PC-3 (cell line): ENCODE measurements at regions not wholly inside any gene's neighbourhood (a gene's known extent, or its start where the extent isn't known, plus 50 kb on each side); places are given as distances from the start of the nearest gene placed in this dataset.

Source experiments
- ATAC-seq: fragments of 200-7000 bp; cut with Tn5 transposase; 2 replicates; pipeline ENCODE4 v1.9.1; 2020; ENCODE audit warnings: mild to moderate bottlenecking, moderate library complexity
- BruUV-seq: library from RNA; stranded (reverse); fragments of 400-500 nt; replicated peaks from 2 replicates; lab custom pipeline; 2021; lab: Mats Ljungman, UMichigan
- CTCF ChIA-PET: fragments of 300-600 bp; sonication (Branson Sonifier 250); formaldehyde crosslinking; loops from one replicate; lab custom pipeline; 2022; ENCODE audit warnings: antibody characterized with exemption; lab: Charles Lee
- POLR2A ChIA-PET: fragments of 300-600 bp; sonication (Branson Sonifier 250); formaldehyde crosslinking; loops from one replicate; lab custom pipeline; 2022; ENCODE audit warnings: antibody characterized with exemption; ENCODE audit not compliant: unreplicated experiment; lab: Charles Lee
- DNase-seq: peaks from one replicate; pipeline ENCODE4 v3.0.0-alpha.2; 2015
- H2AFZ ChIP-seq: fragments of 300-600 bp; sonication (generic); 2 replicates; pipeline ENCODE4 v1.6.0; 2016; ENCODE audit warnings: antibody characterized with exemption, low read length
- H3F3A ChIP-seq: fragments of 300-600 bp; sonication (generic); one replicate; pipeline ENCODE4 v1.6.0; 2017; ENCODE audit warnings: antibody characterized with exemption, low read length, control low read depth, mild to moderate bottlenecking; ENCODE audit not compliant: unreplicated experiment
- H3K27ac ChIP-seq: fragments of 300-600 bp; sonication (generic); 2 replicates; pipeline ENCODE4 v1.5.1; 2016; ENCODE audit warnings: mild to moderate bottlenecking, low read length
- H3K27me3 ChIP-seq: fragments of 300-600 bp; sonication (generic); 2 replicates; pipeline ENCODE4 v1.6.1; 2016; ENCODE audit warnings: low read length, mixed read lengths
- H3K36me3 ChIP-seq: fragments of 300-600 bp; sonication (generic); 2 replicates; pipeline ENCODE4 v1.6.1; 2016; ENCODE audit warnings: low read depth, mixed run types, low read length, mixed read lengths
- H3K4me1 ChIP-seq: fragments of 300-600 bp; sonication (generic); 2 replicates; pipeline ENCODE4 v1.5.1; 2016; ENCODE audit warnings: low read length; ENCODE audit not compliant: insufficient read depth
- H3K4me2 ChIP-seq: fragments of 300-600 bp; sonication (generic); 2 replicates; pipeline ENCODE4 v1.6.0; 2016; ENCODE audit warnings: low read length
- H3K4me3 ChIP-seq: fragments of 300-600 bp; sonication (generic); 2 replicates; pipeline ENCODE4 v1.5.1; 2016; ENCODE audit warnings: mild to moderate bottlenecking, low read length, mixed read lengths
- H3K79me2 ChIP-seq: fragments of 300-600 bp; sonication (generic); 2 replicates; pipeline ENCODE4 v1.6.1; 2017; ENCODE audit warnings: low read length, mixed read lengths
- H3K9ac ChIP-seq: fragments of 300-600 bp; sonication (generic); 2 replicates; pipeline ENCODE4 v1.6.0; 2016; ENCODE audit warnings: mild to moderate bottlenecking, low read length
- H3K9me2 ChIP-seq: fragments of 300-600 bp; sonication (generic); replicated peaks from 2 replicates; pipeline ENCODE4 v1.6.1; 2016; ENCODE audit warnings: mixed run types, low read length, mixed read lengths
- H3K9me3 ChIP-seq: fragments of 300-600 bp; sonication (generic); 2 replicates; pipeline ENCODE4 v1.6.1; 2016; ENCODE audit warnings: low read length, mixed read lengths
- H4K20me1 ChIP-seq: fragments of 300-600 bp; sonication (generic); 2 replicates; pipeline ENCODE4 v1.6.1; 2016; ENCODE audit warnings: low read length, mixed read lengths
- EZH2 ChIP-seq: fragments of 300-600 bp; sonication (generic); IDR thresholded peaks from one replicate; pipeline ENCODE4 v1.6.1; 2017; ENCODE audit warnings: antibody characterized with exemption, mild to moderate bottlenecking, low read length; ENCODE audit not compliant: unreplicated experiment
- EZH2phosphoT487 ChIP-seq: fragments of 300-600 bp; sonication (generic); IDR thresholded peaks from 2 replicates; pipeline ENCODE4 v1.6.1; 2018; ENCODE audit warnings: mild to moderate bottlenecking, antibody characterized with exemption, low read length, borderline replicate concordance
- intact Hi-C: fragments of 100-400 bp; cut with micrococcal nuclease; formaldehyde crosslinking; loops from 2 replicates; pipeline ENCODE4 v1.9.0; 2023
- TF ChIP-seq, protein P1 (sequence below): fragments of 300-600 bp; sonication (generic); conservative IDR thresholded peaks from 2 replicates; pipeline ENCODE4 v1.5.1; 2017; ENCODE audit warnings: antibody characterized with exemption, low read depth, mild to moderate bottlenecking, low read length

DNA sequence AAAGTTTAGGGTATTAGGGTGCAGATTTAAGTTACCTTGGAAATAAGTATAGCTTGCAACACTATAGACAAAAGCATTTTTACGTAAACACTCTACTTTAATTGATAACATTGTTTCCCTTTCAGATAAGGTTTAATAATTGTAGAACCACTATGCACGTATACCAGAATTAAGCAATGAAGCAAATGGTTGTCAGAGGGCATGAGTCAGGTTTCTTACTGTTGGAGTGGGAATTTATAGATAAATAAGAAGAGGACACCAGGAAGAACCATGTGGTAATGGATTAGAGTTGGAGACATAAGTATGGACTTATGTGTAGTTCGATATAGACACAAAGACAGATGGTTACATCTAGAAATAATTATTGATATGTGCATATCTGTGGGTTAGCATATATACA is 355.6 kb downstream of the ETV1 start:
- Histone ChIP-seq H3K4me3 (no peak overlapping the region), H3K9me2 (no peaks in the 10 kb centered on the region), H3K36me3 (no peaks in the 10 kb centered on the region), H3K9me3 (no peaks in the 10 kb centered on the region), H3K79me2 (no peaks in the 10 kb centered on the region), H3K9ac (no peak overlapping the region), H3K4me2 (no peak overlapping the region), H2AFZ (no peak overlapping the region), H3K4me1 (peaks cover 5% of the 10 kb centered on the region), H3F3A (no peaks in the 10 kb centered on the region), H3K27ac (no peak overlapping the region), H3K27me3 (no peaks in the 10 kb centered on the region), H4K20me1 (no peaks in the 10 kb centered on the region)
- ATAC-seq (no peak), DNase-seq (no peak)
- no TSS peak for BruUV-seq
- CTCF ChIA-PET = no interaction called here
- TF ChIP-seq EZH2 (no peak), EZH2phosphoT487 (no peak)
- TF ChIP-seq, protein P1, sequence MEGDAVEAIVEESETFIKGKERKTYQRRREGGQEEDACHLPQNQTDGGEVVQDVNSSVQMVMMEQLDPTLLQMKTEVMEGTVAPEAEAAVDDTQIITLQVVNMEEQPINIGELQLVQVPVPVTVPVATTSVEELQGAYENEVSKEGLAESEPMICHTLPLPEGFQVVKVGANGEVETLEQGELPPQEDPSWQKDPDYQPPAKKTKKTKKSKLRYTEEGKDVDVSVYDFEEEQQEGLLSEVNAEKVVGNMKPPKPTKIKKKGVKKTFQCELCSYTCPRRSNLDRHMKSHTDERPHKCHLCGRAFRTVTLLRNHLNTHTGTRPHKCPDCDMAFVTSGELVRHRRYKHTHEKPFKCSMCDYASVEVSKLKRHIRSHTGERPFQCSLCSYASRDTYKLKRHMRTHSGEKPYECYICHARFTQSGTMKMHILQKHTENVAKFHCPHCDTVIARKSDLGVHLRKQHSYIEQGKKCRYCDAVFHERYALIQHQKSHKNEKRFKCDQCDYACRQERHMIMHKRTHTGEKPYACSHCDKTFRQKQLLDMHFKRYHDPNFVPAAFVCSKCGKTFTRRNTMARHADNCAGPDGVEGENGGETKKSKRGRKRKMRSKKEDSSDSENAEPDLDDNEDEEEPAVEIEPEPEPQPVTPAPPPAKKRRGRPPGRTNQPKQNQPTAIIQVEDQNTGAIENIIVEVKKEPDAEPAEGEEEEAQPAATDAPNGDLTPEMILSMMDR = no peak
- intact Hi-C loops = no loop called here
- POLR2A ChIA-PET = no interaction called here

DNA sequence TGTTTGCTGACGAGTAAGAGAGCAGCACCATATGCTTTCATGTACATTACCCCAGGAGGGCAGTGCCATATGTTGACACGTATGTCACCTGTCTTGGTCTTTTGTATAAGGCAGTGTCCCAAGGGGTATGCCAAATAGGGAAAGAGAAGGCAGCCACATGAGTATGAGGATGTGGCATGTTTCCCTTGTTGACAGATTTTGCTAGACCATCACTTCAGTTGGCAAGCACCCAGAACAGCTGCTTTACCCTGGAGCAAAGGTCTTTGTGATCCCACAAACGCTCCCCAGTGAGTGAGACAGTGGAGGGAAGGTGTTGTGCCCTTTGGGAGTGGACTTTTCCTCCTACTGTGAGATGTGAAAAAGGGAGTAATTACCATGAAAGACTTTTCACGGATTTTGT is 350.1 kb downstream of the ETV1 start:
- Histone ChIP-seq H3K79me2 (no peaks in the 10 kb centered on the region), H3K9ac (no peak overlapping the region), H3K27me3 (no peaks in the 10 kb centered on the region), H4K20me1 (no peaks in the 10 kb centered on the region), H3K36me3 (no peaks in the 10 kb centered on the region), H2AFZ (no peak overlapping the region), H3K9me2 (no peaks in the 10 kb centered on the region), H3K4me1 (peaks cover 20% of the 10 kb centered on the region), H3F3A (no peaks in the 10 kb centered on the region), H3K4me2 (no peak overlapping the region), H3K9me3 (no peaks in the 10 kb centered on the region), H3K4me3 (no peak overlapping the region), H3K27ac (no peak overlapping the region)
- ATAC-seq (no peak), DNase-seq (no peak)
- no peak for TF ChIP-seq EZH2
- no peak for TF ChIP-seq EZH2phosphoT487
- TF ChIP-seq, protein P1 = no peak
- intact Hi-C loops = no loop called here
- ChIA-PET POLR2A (no interaction called here), CTCF (no interaction called here)
- no TSS peak for BruUV-seq

DNA sequence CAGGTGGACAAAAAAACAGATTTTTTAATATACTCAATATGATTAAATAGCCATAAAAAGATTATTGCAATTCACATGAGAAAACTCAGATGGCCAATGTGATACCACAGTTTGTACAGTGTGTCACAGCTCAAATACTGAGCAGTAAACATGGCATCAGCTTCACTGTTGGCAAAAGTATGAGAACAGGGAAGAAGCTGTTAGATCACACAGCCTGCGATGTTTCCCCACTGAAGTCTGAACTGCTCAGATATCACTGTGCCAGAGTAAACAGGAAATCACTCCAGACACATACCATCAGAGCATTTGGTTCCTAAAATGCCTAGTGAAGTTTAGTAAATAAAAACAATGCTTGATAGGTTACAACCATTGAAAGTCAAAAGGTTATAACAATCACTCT is 347.8 kb downstream of the ETV1 start:
- peak; percentile 100 for ATAC-seq
- ChIA-PET POLR2A (interaction anchor here (0.6 kb wide), 1 partner anchor 58 kb away, joined by 3 read pairs; no protein-coding TSS in a partner anchor), CTCF (no interaction called here)
- no peaks in the 10 kb centered on the region for H3F3A ChIP-seq
- H4K20me1 ChIP-seq = no peaks in the 10 kb centered on the region
- intact Hi-C loops = loop anchor here (1.0 to 10.0 kb wide), 3 partner anchors 13 to 343 kb away; partner anchors contain the start of gene ETV1
- peak overlapping the region; percentile 77 for H3K27ac ChIP-seq
- H3K9me3 ChIP-seq = no peaks in the 10 kb centered on the region
- H3K36me3 ChIP-seq = no peaks in the 10 kb centered on the region
- DNase-seq = peak; percentile 85
- H2AFZ ChIP-seq = no peak overlapping the region; the same call in 1 of the 2 replicates
- H3K27me3 ChIP-seq = no peaks in the 10 kb centered on the region
- no peak for TF ChIP-seq EZH2phosphoT487
- TF ChIP-seq EZH2 = no peak
- TF ChIP-seq, protein P1 = no peak
- BruUV-seq = no TSS peak
- H3K9ac ChIP-seq = no peak overlapping the region; the same call in 1 of the 2 replicates
- no peak overlapping the region for H3K4me3 ChIP-seq
- H3K79me2 ChIP-seq = no peaks in the 10 kb centered on the region
- H3K4me1 ChIP-seq = peaks cover 20% of the 10 kb centered on the region
- H3K9me2 ChIP-seq = no peaks in the 10 kb centered on the region
- H3K4me2 ChIP-seq = peak overlapping the region; percentile 41; the same call in 1 of the 2 replicates
